ENCODE measurements at regions not wholly inside any gene's neighbourhood (a gene's known extent, or its start where the extent isn't known, plus 50 kb on each side); places are given as distances from the start of the nearest gene placed in this dataset.

- no peak for DNase-seq
Observed at GRCh38 chr15:69939513-69940440, 157.9 kb downstream of the TLE3 start.

GRCh38 chr15:69940441-69941300 is 157.0 kb downstream of the TLE3 start:
- DNase-seq, result no peak

- DNase-seq, result no peak
Observed at GRCh38 chr15:69941301-69941605, 156.5 kb downstream of the TLE3 start.

DNA sequence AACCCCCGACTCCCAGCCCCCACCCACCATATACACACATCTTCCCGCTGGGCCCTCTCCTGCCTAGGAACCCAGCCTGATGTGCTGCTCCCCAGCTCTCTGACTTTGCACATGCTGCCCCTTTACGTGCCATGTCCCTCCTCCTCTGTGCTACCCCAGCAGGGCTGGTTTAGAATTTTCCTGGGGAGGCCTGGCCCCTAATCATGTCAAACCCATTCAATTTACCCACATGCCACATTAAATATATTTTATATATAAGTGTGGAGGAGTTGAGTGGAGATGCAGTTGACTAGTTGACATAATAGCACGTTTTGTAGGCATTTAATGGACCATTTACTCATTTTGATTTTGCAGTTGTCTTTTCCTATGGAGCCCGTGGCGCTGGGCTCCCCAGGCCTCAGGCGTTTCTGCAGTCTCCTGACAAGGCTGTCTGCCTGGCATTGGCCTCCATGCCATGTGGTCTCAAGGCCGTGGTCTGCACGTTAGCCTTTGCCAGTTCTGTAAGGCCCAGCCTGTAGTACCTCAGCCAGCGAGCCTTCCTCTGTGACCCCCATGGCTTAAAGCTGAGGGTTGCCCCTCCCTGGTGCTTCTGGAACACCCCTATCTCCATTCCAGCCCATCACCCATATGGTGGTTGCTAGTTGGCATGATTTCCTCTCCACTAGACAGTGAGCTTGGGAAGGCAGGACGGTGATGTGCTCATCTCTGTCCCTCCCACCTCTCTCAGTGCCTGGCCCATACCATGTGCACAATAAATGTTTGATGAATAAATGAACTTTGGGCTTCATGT is 155.8 kb downstream of the TLE3 start:
- DNase-seq, result no peak

- no peak for DNase-seq
Observed at GRCh38 chr15:69943637-69944036, 154.1 kb downstream of the TLE3 start.

- no peak for DNase-seq
Observed at GRCh38 chr15:69945729-69946128, 152.0 kb downstream of the TLE3 start.

DNA sequence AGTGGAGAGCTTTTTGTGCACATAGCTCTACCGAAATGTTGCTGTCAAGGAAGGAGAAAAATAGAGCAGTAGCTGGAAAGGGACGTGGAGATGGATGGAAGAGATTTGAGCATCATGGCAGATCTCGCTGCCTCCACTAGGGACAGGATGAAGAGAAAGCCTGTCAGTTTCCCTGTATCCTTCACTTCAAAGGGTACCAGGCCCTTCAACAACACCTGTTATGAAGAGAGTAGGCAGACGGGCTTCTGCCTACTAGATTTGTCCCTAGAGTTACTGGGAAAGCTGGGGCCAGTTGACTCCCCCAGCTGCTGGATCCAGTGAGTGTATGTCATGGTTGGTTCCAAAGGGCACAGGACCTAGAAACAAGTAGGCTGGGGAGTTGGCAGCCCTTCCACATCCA is 150.8 kb downstream of the TLE3 start:
- DNase-seq, result no peak

DNA sequence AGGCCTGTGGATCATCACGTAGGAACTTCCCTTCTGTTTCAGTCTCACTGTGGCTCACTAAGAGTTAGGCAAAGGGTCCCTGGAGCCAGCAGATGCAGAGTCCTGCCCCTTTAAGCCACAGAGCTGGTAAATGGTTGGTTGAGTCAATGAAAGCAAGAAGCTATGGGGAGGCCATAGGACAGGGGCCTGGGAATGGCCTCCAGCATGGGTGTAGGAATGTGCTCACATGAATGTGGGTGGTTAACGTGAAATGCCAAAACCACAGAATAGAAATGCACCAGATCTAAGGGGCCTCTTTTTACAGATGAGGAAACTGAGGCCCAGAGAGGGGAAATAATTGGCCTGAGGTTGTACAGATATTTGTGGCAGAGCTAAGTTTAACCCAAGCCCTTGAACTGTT is 150.3 kb downstream of the TLE3 start:
- no peak for DNase-seq

DNA sequence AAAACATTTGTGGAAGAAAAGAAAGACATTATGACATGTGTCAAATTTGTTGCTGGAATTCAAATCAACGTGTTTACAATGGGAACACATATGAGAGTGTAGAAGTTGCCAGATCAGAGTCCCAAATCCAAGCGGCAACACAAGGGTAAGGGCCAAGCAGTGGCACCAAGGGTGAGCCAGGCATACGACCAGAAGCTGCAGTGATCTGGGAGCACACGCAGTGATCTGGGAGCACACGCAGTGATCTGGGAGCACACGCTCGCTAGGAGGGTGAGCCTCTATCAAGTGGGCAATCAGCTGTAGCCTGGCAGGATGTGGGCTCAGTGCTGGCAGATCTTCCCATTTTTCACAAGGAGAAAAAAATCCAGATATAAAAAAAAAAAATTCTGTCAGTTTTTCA is 148.2 kb downstream of the TLE3 start:
- DNase-seq, result no peak

GRCh38 chr15:69951256-69951897 is 146.3 kb downstream of the TLE3 start:
- no peak for DNase-seq

GRCh38 chr15:69951898-69952555 is 145.7 kb downstream of the TLE3 start:
- DNase-seq, result no peak

- DNase-seq, result no peak
Observed at GRCh38 chr15:69953051-69953450, 144.7 kb downstream of the TLE3 start.

- DNase-seq, result no peak
Observed at GRCh38 chr15:69953816-69954215, 143.9 kb downstream of the TLE3 start.

- DNase-seq, result no peak
Observed at GRCh38 chr15:69954666-69955065, 143.1 kb downstream of the TLE3 start.

DNA sequence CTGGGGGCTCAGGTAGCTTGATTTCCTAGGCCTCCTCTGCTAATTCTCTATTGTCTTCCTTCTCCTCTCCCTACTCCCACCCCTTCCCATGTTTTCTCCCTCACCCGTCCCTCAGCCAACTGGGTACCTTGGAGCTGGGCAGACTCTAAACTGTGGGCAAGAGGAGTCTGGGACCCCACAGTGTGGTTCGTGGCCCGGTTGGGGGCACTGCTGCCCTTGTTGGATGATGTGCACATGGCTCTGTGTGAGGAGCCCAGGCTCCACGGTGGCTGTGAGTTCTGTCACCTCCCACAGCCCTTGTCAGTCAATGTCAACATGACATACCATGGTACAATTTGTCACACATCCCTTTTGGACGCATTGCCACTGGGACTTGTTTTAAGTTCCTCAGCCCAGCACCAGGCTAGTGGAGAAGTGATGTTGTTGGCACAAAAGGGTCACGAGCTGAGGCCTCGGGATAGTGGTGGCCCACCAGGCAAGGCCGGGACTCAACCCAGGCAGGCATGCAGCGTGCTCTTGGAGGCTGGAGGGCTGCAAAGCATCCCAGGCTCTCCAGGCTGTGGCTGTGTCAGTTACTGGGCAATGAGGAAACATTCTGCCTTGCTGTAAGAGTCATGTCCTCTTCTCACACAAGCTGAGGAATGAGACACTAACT is 142.3 kb downstream of the TLE3 start:
- no peak for DNase-seq

DNA sequence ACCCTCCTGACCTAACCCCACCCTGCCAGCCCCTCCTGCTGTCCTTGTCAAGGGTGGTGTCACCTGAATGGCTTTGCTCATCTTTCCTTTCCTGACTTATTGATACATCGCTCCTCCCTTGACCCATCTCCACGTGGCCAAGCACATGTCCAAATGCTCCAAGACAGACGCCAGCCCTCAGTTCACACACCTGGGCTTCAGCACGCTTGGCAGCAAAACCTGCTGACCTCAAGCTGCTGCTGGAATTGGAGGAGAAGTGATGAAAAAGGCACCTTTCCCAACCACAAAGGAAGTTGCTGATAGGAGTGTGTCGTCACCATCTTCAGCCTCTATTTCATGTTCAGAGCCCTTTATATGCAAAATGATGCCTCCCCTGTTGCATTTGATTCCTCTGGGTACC is 141.3 kb downstream of the TLE3 start:
- no peak for DNase-seq

GRCh38 chr15:69957175-69957574 is 140.5 kb downstream of the TLE3 start:
- DNase-seq, result no peak

DNA sequence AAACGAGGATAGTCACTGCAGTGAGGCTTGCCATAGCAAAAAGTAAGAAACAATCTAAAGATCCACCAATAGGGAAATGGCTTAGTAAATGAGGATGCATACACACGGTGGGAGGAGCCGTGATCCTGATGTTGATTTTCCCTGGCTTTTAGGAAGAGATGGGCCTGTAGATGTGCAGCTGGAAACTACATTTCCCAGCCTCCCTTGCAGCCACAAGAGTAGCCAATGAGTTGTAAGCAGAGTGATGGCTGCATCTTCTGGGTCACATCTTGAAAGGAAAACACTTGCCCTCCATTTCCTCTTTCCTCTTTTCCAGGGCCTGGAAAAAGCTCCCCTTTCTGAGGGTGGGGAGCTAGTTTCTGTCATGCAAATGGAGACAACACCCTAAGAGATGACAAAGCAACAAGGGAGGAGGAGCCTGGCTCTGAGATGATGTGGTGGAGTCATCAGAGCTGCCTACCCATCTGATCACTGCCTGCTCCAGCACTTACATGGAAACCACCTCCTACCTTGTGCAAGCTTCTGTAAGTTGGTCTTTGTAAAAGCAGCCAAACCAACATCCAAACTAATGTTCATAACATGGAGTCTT is 139.1 kb downstream of the TLE3 start:
- DNase-seq, result no peak

GRCh38 chr15:69962561-69962960 is 135.2 kb downstream of the TLE3 start:
- no peak for DNase-seq

- DNase-seq, result no peak
Observed at GRCh38 chr15:69963385-69963784, 134.3 kb downstream of the TLE3 start.

GRCh38 chr15:69971771-69972170 is 125.9 kb downstream of the TLE3 start:
- no peak for DNase-seq

Measured in CD4-positive, alpha-beta T cell treated with Interleukin-1 beta for 1 hour (primary cell).